ENCODE measurements at regions not wholly inside any gene's neighbourhood (a gene's known extent, or its start where the extent isn't known, plus 50 kb on each side); places are given as distances from the start of the nearest gene placed in this dataset.

DNA sequence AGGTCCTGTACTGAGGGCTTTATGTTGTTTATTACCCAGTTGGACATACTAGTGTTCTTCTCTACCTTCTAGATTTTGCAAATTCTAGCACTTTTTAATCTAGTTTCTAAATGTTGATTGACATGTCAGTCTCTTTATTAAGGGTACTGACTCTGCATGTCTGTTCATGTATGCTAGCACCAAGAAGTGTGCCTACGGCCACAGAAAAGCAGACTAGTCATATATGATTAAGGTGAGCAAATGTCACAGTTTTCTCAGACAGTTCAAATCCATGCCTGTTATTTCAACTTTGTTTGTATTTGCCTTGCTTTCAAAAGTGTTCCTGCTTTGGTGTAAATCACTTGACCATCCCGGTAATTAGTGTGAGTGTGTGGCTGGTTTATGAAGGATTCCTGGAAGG, 145.0 kb upstream of the DSEL start:
- DNase-seq: no peak
- H3K9me3 ChIP-seq: no peaks in the 10 kb centered on the region
- H3K4me3 ChIP-seq: no peak overlapping the region
- no peaks in the 10 kb centered on the region for H3K36me3 ChIP-seq
- H3K27me3 ChIP-seq: no peaks in the 10 kb centered on the region

GRCh38 chr18:67654101-67654500, 137.6 kb upstream of the DSEL start:
- H3K9me3 ChIP-seq: no peaks in the 10 kb centered on the region
- no peaks in the 10 kb centered on the region for H3K27me3 ChIP-seq
- DNase-seq: no peak
- no peaks in the 10 kb centered on the region for H3K36me3 ChIP-seq
- no peak overlapping the region for H3K4me3 ChIP-seq

DNA sequence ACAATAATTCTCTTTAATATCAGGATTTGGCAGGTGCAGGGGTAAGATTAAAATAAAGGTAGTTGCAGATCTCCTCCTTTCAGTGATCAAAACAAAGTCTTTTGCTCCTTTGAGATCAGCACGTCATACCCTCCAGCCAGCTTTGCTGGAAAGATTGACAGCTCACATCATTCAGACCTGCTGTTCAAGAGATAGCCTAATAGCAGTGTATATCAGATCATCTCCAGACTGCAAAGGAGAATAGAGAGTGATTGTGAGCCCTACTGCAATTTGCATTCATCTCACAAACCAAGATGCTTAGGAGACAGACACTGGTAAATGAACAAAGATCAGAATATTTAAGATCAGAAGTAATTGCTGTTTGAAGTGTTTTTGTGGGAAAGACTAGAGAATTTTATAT, 135.8 kb upstream of the DSEL start:
- Histone ChIP-seq H3K27me3 (no peaks in the 10 kb centered on the region), H3K36me3 (no peaks in the 10 kb centered on the region), H3K4me3 (no peak overlapping the region), H3K9me3 (no peaks in the 10 kb centered on the region)
- DNase-seq: no peak

GRCh38 chr18:67651438-67651837, 134.9 kb upstream of the DSEL start:
- no peak for DNase-seq
- Histone ChIP-seq H3K4me3 (no peak overlapping the region), H3K27me3 (no peaks in the 10 kb centered on the region), H3K36me3 (no peaks in the 10 kb centered on the region), H3K9me3 (no peaks in the 10 kb centered on the region)

GRCh38 chr18:67650686-67651385, 134.3 kb upstream of the DSEL start:
- H3K27me3 ChIP-seq: no peaks in the 10 kb centered on the region
- H3K9me3 ChIP-seq: no peaks in the 10 kb centered on the region
- no peak overlapping the region for H3K4me3 ChIP-seq
- H3K36me3 ChIP-seq: no peaks in the 10 kb centered on the region
- no peak for DNase-seq

DNA sequence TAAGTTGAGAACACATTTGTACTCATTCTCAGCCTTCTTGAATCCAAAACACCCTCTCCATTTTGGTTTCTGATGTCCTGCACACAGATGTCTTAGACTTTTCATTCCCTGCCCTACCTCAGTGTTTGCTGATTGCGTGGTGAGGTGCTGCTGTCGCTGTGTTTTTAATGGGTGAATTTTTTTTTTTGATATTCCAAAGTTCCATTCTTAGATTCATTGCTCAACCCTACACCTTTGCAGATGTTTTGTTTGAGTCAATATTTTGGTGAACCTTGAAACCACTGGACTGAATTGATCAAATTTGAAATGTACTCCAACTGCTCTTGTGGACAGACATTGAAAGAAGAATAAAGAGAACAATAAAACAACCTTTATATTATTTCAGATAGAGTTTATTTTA, 130.4 kb upstream of the DSEL start:
- no peak overlapping the region for H3K4me3 ChIP-seq
- no peaks in the 10 kb centered on the region for H3K9me3 ChIP-seq
- H3K36me3 ChIP-seq: no peaks in the 10 kb centered on the region
- DNase-seq: no peak
- no peaks in the 10 kb centered on the region for H3K27me3 ChIP-seq

DNA sequence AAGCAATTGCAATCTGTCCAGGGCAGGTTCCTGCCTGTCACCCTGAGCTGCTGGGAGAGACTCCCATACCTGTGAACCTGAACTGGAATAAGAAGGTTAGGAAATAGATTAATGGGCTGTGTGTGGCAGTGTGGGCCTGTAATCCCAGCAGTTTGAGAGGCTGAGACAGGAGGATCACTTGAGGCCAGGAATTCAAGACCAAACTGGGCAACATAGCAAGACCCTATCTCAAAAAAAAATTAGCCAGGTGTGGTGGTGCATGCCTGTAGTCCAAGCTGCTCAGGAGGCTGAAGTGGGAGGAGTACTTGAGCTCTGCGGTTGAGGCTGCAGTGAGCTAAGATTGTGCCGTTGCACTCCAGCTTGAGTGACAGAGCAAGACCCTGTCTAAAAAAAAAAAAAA, 127.7 kb upstream of the DSEL start:
- no peaks in the 10 kb centered on the region for H3K9me3 ChIP-seq
- no peaks in the 10 kb centered on the region for H3K27me3 ChIP-seq
- no peak for DNase-seq
- H3K4me3 ChIP-seq: no peak overlapping the region
- no peaks in the 10 kb centered on the region for H3K36me3 ChIP-seq

DNA sequence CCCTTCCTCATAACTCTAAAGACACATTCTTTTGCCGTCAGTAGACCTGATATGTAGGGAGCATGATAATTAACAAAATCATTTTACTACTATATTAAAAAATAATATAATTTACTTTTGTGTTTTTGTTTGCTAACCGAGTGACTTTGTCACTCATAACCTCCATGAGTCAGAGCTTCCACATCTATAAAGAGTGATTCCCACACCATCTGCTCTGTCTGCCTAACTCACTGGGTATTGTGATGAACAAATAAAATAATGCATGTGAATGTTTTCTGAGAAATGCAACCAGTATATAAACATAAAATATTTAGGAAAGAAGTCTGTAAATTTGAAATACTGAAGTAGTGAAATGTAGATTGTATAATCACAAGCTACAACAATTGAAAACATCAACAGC, 123.4 kb upstream of the DSEL start:
- no peaks in the 10 kb centered on the region for H3K36me3 ChIP-seq
- H3K4me3 ChIP-seq: no peak overlapping the region
- no peak for DNase-seq
- no peaks in the 10 kb centered on the region for H3K27me3 ChIP-seq
- no peaks in the 10 kb centered on the region for H3K9me3 ChIP-seq

- DNase-seq: no peak
- no peaks in the 10 kb centered on the region for H3K9me3 ChIP-seq
- no peak overlapping the region for H3K4me3 ChIP-seq
- no peaks in the 10 kb centered on the region for H3K27me3 ChIP-seq
- no peaks in the 10 kb centered on the region for H3K36me3 ChIP-seq
Observed at GRCh38 chr18:67636597-67637385, 120.3 kb upstream of the DSEL start.

GRCh38 chr18:67634631-67635338, 118.3 kb upstream of the DSEL start:
- DNase-seq: no peak
- H3K27me3 ChIP-seq: no peaks in the 10 kb centered on the region
- H3K9me3 ChIP-seq: no peaks in the 10 kb centered on the region
- H3K4me3 ChIP-seq: no peak overlapping the region
- H3K36me3 ChIP-seq: no peaks in the 10 kb centered on the region

- no peak overlapping the region for H3K4me3 ChIP-seq
- no peaks in the 10 kb centered on the region for H3K36me3 ChIP-seq
- H3K27me3 ChIP-seq: no peaks in the 10 kb centered on the region
Observed at GRCh38 chr18:67633939-67634338, 117.4 kb upstream of the DSEL start.

DNA sequence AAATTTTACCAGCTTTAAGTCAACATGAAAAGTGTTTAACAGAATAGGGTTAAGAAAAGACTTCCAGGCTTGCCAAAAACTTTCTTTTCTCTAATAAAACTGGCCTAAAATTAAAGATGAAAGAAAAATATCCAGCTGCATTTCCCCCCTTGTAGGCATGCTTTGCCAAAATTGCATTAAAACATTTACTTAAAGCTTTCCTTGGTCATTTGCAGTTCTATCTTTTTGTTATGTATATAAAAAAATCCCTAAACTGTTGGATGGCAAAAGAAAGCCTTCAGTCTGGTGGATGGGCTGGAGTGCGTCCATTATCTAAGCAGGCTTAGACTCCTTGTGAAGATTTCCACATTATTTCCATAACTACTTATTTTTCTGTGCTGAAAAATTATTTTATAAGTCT, 105.4 kb upstream of the DSEL start:
- Histone ChIP-seq H3K9me3 (no peaks in the 10 kb centered on the region), H3K36me3 (no peaks in the 10 kb centered on the region), H3K27me3 (no peaks in the 10 kb centered on the region), H3K4me3 (no peak overlapping the region)
- DNase-seq: no peak

More at GRCh38 chr18:67633939-67634338, 117.4 kb upstream of the DSEL start:
- H3K9me3 ChIP-seq: no peaks in the 10 kb centered on the region
- no peak for DNase-seq

- DNase-seq: no peak
- H3K36me3 ChIP-seq: no peaks in the 10 kb centered on the region
- H3K27me3 ChIP-seq: no peaks in the 10 kb centered on the region
- no peak overlapping the region for H3K4me3 ChIP-seq
- H3K9me3 ChIP-seq: no peaks in the 10 kb centered on the region
Observed at GRCh38 chr18:67621049-67621713, 104.7 kb upstream of the DSEL start.

GRCh38 chr18:67618061-67618460, 101.5 kb upstream of the DSEL start:
- no peak for DNase-seq

DNA sequence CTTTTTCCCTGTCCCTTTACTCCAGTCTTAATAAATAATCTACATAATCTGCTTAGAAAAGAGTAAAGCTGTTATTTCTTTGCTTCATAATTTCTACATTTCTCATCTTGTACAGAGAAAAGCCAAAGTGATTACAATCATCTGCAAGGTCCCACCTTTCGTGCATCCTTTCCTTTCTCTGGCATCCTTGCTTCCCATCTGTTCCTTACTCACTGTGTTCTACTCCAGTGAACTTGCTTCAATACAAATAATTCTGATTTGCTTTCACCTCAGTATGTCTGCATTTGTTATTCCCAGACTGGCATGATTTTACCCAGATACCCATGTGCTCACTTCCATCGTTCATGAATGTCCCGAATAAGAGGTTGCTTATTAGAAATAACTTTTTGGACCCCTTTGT, 99.4 kb upstream of the DSEL start:
- no peak for DNase-seq
- no peak overlapping the region for H3K4me3 ChIP-seq
- H3K27me3 ChIP-seq: no peaks in the 10 kb centered on the region

More at GRCh38 chr18:67618061-67618460, 101.5 kb upstream of the DSEL start:
- H3K9me3 ChIP-seq: no peaks in the 10 kb centered on the region
- H3K4me3 ChIP-seq: no peak overlapping the region
- H3K27me3 ChIP-seq: no peaks in the 10 kb centered on the region
- H3K36me3 ChIP-seq: no peaks in the 10 kb centered on the region

GRCh38 chr18:67613731-67614130, 97.2 kb upstream of the DSEL start:
- no peaks in the 10 kb centered on the region for H3K36me3 ChIP-seq
- no peak for DNase-seq
- H3K4me3 ChIP-seq: no peak overlapping the region
- no peaks in the 10 kb centered on the region for H3K9me3 ChIP-seq
- no peaks in the 10 kb centered on the region for H3K27me3 ChIP-seq

More for the DNA sequence above, 99.4 kb upstream of the DSEL start:
- Histone ChIP-seq H3K36me3 (no peaks in the 10 kb centered on the region), H3K9me3 (no peaks in the 10 kb centered on the region)

- no peak for DNase-seq
- Histone ChIP-seq H3K27me3 (no peaks in the 10 kb centered on the region), H3K9me3 (no peaks in the 10 kb centered on the region), H3K4me3 (no peak overlapping the region), H3K36me3 (no peaks in the 10 kb centered on the region)
Observed at GRCh38 chr18:67612281-67612680, 95.8 kb upstream of the DSEL start.
